A673 (cell line): ENCODE measurements at regions not wholly inside any gene's neighbourhood (a gene's known extent, or its start where the extent isn't known, plus 50 kb on each side); places are given as distances from the start of the nearest gene placed in this dataset.

Source experiments
- BruUV-seq: library from RNA; stranded (reverse); fragments of 400-500 nt; replicated peaks from 2 replicates; lab custom pipeline; 2021; lab: Mats Ljungman, UMichigan
- CTCF ChIA-PET: fragments of 300-600 bp; sonication (Branson Sonifier 250); formaldehyde crosslinking; loops from one replicate; lab custom pipeline; 2022; ENCODE audit warnings: antibody characterized with exemption; lab: Charles Lee
- POLR2A ChIA-PET: fragments of 300-600 bp; sonication (Branson Sonifier 250); formaldehyde crosslinking; loops from one replicate; lab custom pipeline; 2022; ENCODE audit warnings: antibody characterized with exemption; ENCODE audit not compliant: low non-redundant PET; lab: Charles Lee
- DNase-seq: peaks from one replicate; pipeline ENCODE4 v3.0.0-alpha.2; 2015; ENCODE audit warnings: low spot score
- H3K27ac ChIP-seq: fragments of 200-600 bp; sonication (generic); 2 replicates; pipeline ENCODE4 v1.5.1; 2016; ENCODE audit warnings: mixed run types, low read depth, mild to moderate bottlenecking, mixed read lengths, antibody characterized with exemption, low read length; ENCODE audit not compliant: poor library complexity, severe bottlenecking
- H3K27me3 ChIP-seq: fragments of 200-600 bp; sonication (generic); replicated peaks from 2 replicates; pipeline ENCODE4 v1.6.1; 2017; ENCODE audit warnings: mixed run types, low read depth, mild to moderate bottlenecking, mixed read lengths, antibody characterized with exemption, low read length; ENCODE audit not compliant: insufficient read depth, poor library complexity
- H3K36me3 ChIP-seq: fragments of 200-600 bp; sonication (generic); 2 replicates; pipeline ENCODE4 v1.6.1; 2016; ENCODE audit warnings: mixed run types, mild to moderate bottlenecking, mixed read lengths, antibody characterized with exemption, low read length; ENCODE audit not compliant: insufficient read depth, poor library complexity, severe bottlenecking
- H3K4me1 ChIP-seq: fragments of 200-600 bp; sonication (generic); 2 replicates; pipeline ENCODE4 v1.6.1; 2017; ENCODE audit warnings: mixed run types, mild to moderate bottlenecking, mixed read lengths, antibody characterized with exemption, low read length; ENCODE audit not compliant: insufficient read depth, poor library complexity, severe bottlenecking
- H3K4me3 ChIP-seq: fragments of 200-600 bp; sonication (generic); 2 replicates; pipeline ENCODE4 v1.5.1; 2016; ENCODE audit warnings: low read depth, mixed run types, mild to moderate bottlenecking, mixed read lengths, low read length; ENCODE audit not compliant: poor library complexity, severe bottlenecking
- H3K9me3 ChIP-seq: fragments of 200-600 bp; sonication (generic); 2 replicates; pipeline ENCODE4 v1.6.1; 2016; ENCODE audit warnings: mixed run types, low read depth, mild to moderate bottlenecking, mixed read lengths, antibody characterized with exemption, low read length; ENCODE audit not compliant: poor library complexity, severe bottlenecking
- EZH2 ChIP-seq: fragments of 200-600 bp; sonication (generic); IDR thresholded peaks from 2 replicates; pipeline ENCODE4 v1.6.1; 2017; ENCODE audit warnings: borderline replicate concordance, low read depth, mild to moderate bottlenecking, mixed read lengths, antibody characterized with exemption, low read length; ENCODE audit not compliant: poor library complexity, severe bottlenecking
- intact Hi-C: fragments of 100-400 bp; cut with micrococcal nuclease; formaldehyde crosslinking; loops from one replicate; pipeline ENCODE4 v1.10.0; 2022; ENCODE audit not compliant: unreplicated experiment
- TF ChIP-seq, protein P1 (sequence below): fragments of 300-800, 200-600 bp; sonication (generic); conservative IDR thresholded peaks from 2 replicates; pipeline ENCODE4 v1.5.1; 2017; ENCODE audit warnings: low read depth, mild to moderate bottlenecking, antibody characterized with exemption, low read length, moderate library complexity, mixed read lengths

DNA sequence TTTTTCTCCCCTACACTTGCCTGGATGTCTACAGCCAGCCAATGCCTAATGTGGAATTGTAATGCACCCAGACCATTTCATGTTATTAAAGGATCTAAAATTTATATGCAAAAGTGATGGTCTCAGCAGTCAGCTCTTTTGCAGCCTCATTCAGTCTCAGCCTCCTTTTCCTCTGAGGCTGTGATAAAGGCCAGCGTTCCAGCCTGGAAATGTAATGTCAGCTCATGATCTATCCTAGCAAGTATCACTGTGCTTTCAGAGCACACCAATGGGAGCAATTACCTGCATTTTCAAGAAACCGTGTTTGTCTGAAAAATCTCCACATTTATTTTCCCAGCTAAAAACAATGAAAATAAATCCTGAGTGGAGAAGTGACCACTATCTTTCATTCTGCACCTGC, 274.6 kb downstream of the CDH20 start:
- H3K27ac ChIP-seq, result peak overlapping the region; percentile 75
- TF ChIP-seq, protein P1, sequence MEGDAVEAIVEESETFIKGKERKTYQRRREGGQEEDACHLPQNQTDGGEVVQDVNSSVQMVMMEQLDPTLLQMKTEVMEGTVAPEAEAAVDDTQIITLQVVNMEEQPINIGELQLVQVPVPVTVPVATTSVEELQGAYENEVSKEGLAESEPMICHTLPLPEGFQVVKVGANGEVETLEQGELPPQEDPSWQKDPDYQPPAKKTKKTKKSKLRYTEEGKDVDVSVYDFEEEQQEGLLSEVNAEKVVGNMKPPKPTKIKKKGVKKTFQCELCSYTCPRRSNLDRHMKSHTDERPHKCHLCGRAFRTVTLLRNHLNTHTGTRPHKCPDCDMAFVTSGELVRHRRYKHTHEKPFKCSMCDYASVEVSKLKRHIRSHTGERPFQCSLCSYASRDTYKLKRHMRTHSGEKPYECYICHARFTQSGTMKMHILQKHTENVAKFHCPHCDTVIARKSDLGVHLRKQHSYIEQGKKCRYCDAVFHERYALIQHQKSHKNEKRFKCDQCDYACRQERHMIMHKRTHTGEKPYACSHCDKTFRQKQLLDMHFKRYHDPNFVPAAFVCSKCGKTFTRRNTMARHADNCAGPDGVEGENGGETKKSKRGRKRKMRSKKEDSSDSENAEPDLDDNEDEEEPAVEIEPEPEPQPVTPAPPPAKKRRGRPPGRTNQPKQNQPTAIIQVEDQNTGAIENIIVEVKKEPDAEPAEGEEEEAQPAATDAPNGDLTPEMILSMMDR, result no peak
- TF ChIP-seq EZH2, result no peak
- no peak for DNase-seq
- no peak overlapping the region for H3K4me3 ChIP-seq
- CTCF ChIA-PET, result no interaction called here
- H3K36me3 ChIP-seq, result no peaks in the 10 kb centered on the region
- BruUV-seq, result no TSS peak
- H3K9me3 ChIP-seq, result peaks cover 6% of the 10 kb centered on the region
- H3K4me1 ChIP-seq, result peaks cover 38% of the 10 kb centered on the region
- H3K27me3 ChIP-seq, result no peaks in the 10 kb centered on the region
- intact Hi-C loops, result no loop called here
- POLR2A ChIA-PET, result no interaction called here

DNA sequence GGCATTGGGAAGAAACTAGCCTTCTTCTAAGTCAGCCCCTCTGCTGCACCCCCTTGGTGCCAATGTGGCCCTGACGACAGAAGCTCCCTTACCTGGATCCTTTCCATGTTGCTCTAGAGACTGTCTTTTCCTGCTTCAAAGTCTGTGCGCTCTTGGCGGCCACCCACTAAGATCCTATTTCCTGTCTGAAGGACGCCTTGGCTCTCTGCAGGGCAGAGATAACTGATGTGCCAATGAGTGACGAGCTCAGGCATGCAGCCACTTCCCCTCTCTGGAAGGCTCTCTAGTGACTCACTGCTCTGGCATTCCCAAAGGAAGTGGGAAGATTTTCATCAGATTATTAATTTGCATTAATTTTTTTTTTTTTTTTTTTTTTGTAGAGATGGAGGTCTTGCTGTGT, 273.5 kb downstream of the CDH20 start:
- no peak for TF ChIP-seq EZH2
- TF ChIP-seq, protein P1, result no peak
- peak; percentile 99 for DNase-seq
- Histone ChIP-seq H3K4me3 (peak overlapping the region; percentile 34), H3K9me3 (peaks cover 6% of the 10 kb centered on the region), H3K27me3 (no peaks in the 10 kb centered on the region), H3K4me1 (peaks cover 43% of the 10 kb centered on the region), H3K27ac (peak overlapping the region; percentile 93), H3K36me3 (no peaks in the 10 kb centered on the region)
- no TSS peak for BruUV-seq
- POLR2A ChIA-PET, result interaction anchor here (0.6 kb wide), 1 partner anchor 1706 kb away, joined by 3 read pairs; no protein-coding TSS in a partner anchor
- intact Hi-C loops, result no loop called here
- CTCF ChIA-PET, result interaction anchor here (0.6 to 1.9 kb wide), 4 partner anchors 25 to 294 kb away, joined by 4 to 10 read pairs (median 6); no protein-coding TSS in a partner anchor

DNA sequence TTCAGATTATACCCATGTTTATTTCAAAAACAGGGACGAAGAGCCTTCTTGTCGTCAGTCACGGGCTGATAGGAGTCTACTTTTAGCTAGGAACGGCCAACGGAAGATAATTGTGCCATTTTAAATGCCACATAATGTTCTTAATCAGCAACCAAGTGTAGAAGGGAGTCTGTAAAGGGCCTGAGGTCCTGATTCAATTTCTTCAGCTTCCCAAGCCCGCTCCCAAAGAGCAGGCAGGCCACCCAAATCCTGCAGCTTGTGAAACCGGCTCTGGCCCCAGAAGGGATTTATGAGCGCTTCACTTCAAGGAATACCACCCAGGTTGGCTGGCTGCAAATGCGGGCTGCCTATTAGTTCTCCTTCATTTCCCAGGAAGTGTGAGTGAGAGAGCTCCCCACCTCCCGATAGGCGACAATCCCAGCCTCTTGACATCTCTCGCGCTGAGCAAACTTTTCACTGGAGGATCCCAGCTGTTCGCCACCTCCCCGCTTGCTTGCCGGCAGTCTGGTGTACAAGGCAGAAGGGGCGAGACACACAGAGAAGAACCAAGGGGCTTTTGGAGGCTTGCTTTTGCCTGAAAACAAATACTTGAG, 272.9 kb downstream of the CDH20 start:
- Histone ChIP-seq H3K4me3 (peak overlapping the region; percentile 34), H3K27ac (peak overlapping the region; percentile 93), H3K36me3 (no peaks in the 10 kb centered on the region), H3K4me1 (peaks cover 43% of the 10 kb centered on the region), H3K27me3 (no peaks in the 10 kb centered on the region), H3K9me3 (peaks cover 6% of the 10 kb centered on the region)
- TSS peak; percentile 76 for BruUV-seq
- ChIA-PET CTCF (interaction anchor here (0.6 to 1.9 kb wide), 3 partner anchors 24 to 294 kb away, joined by 4 to 7 read pairs (median 6); no protein-coding TSS in a partner anchor), POLR2A (no interaction called here)
- intact Hi-C loops, result no loop called here
- TF ChIP-seq EZH2, result no peak
- TF ChIP-seq, protein P1, result no peak
- peak; percentile 93 for DNase-seq
